NCI-H2196 (cell line): ENCODE measurements at regions not wholly inside any gene's neighbourhood (a gene's known extent, or its start where the extent isn't known, plus 50 kb on each side); places are given as distances from the start of the nearest gene placed in this dataset.
"Not testable (repeated sequence)": the region's sequence is repeated elsewhere in the genome, so short reads cannot be mapped to it uniquely, and the experiment has no call there.

Source experiments
- DNase-seq: peaks from one replicate; lab custom pipeline; 2025; ENCODE audit not compliant: unreplicated experiment; lab: John Stamatoyannopoulos, UW

- DNase-seq, result no peak
Observed at GRCh38 chr21:17352996-17353655, 159.7 kb upstream of the CXADR start.

GRCh38 chr21:17359781-17360180, 153.1 kb upstream of the CXADR start:
- DNase-seq, result peak; percentile 5

GRCh38 chr21:17368748-17369363, 144.0 kb upstream of the CXADR start:
- DNase-seq, result no peak

- no peak for DNase-seq
Observed at GRCh38 chr21:17370263-17370662, 142.6 kb upstream of the CXADR start.

GRCh38 chr21:17370916-17371315, 141.9 kb upstream of the CXADR start:
- no peak for DNase-seq

- DNase-seq, result no peak
Observed at GRCh38 chr21:17371450-17371849, 141.4 kb upstream of the CXADR start.

GRCh38 chr21:17372200-17372599, 140.6 kb upstream of the CXADR start:
- DNase-seq, result no peak

- no peak for DNase-seq
Observed at GRCh38 chr21:17386498-17386897, 126.3 kb upstream of the CXADR start.

- peak; percentile 81 for DNase-seq
Observed at GRCh38 chr21:17387030-17387617, 125.7 kb upstream of the CXADR start.

GRCh38 chr21:17388226-17388625, 124.6 kb upstream of the CXADR start:
- DNase-seq, result no peak

GRCh38 chr21:17389311-17389710, 123.5 kb upstream of the CXADR start:
- DNase-seq, result no peak

- DNase-seq, result no peak
Observed at GRCh38 chr21:17390569-17390968, 122.3 kb upstream of the CXADR start.

- DNase-seq, result no peak
Observed at GRCh38 chr21:17391811-17392340, 121.0 kb upstream of the CXADR start.

GRCh38 chr21:17393413-17393812, 119.4 kb upstream of the CXADR start:
- no peak for DNase-seq

GRCh38 chr21:17396948-17397347, 115.9 kb upstream of the CXADR start:
- DNase-seq, result no peak

GRCh38 chr21:17397703-17398102, 115.1 kb upstream of the CXADR start:
- DNase-seq, result no peak

- DNase-seq, result not testable (repeated sequence)
Observed at GRCh38 chr21:17398954-17399353, 113.9 kb upstream of the CXADR start.

- DNase-seq, result no peak
Observed at GRCh38 chr21:17402937-17403336, 109.9 kb upstream of the CXADR start.

- DNase-seq, result no peak
Observed at GRCh38 chr21:17406202-17406601, 106.6 kb upstream of the CXADR start.

- no peak for DNase-seq
Observed at GRCh38 chr21:17414766-17415165, 98.1 kb upstream of the CXADR start.

- DNase-seq, result no peak
Observed at GRCh38 chr21:17416139-17416538, 96.7 kb upstream of the CXADR start.

- DNase-seq, result no peak
Observed at GRCh38 chr21:17422931-17423330, 89.9 kb upstream of the CXADR start.
